H1 (cell line): ENCODE measurements at regions not wholly inside any gene's neighbourhood (a gene's known extent, or its start where the extent isn't known, plus 50 kb on each side); places are given as distances from the start of the nearest gene placed in this dataset.

ENCODE experiments used
- EGR1 ChIP-seq: IDR thresholded peaks from 2 replicates; pipeline ENCODE4 v1.6.1; 2011; ENCODE audit warnings: low read depth, low read length, borderline replicate concordance
- POLR2A ChIP-seq, 2 experiments: IDR thresholded peaks; 1 replicate in 1 of 2; 2 replicates in 1 of 2; pipeline ENCODE4 v1.6.1; 2011; ENCODE audit warnings: low read depth in 2 of 2, low read length in 2 of 2, mild to moderate bottlenecking in 2 of 2; ENCODE audit errors: control extremely low read depth in 1 of 2
- RFX5 ChIP-seq: IDR thresholded peaks from 2 replicates; pipeline ENCODE4 v1.6.1; 2011; ENCODE audit warnings: low read depth, low read length, improper control_type of control experiment, borderline replicate concordance
- TF ChIP-seq, protein P1 (sequence below), 3 experiments: IDR thresholded peaks; 1 replicate in 2 of 3; 2 replicates in 1 of 3; pipeline versions ENCODE4 v1.5.1 to v1.6.1; 2011; ENCODE audit warnings: low read length in 3 of 3, mild to moderate bottlenecking in 3 of 3, inconsistent platforms in 2 of 3, low read depth in 1 of 3, moderate library complexity in 1 of 3; ENCODE audit not compliant: insufficient read depth in 1 of 3; ENCODE audit errors: control extremely low read depth in 1 of 3

DNA sequence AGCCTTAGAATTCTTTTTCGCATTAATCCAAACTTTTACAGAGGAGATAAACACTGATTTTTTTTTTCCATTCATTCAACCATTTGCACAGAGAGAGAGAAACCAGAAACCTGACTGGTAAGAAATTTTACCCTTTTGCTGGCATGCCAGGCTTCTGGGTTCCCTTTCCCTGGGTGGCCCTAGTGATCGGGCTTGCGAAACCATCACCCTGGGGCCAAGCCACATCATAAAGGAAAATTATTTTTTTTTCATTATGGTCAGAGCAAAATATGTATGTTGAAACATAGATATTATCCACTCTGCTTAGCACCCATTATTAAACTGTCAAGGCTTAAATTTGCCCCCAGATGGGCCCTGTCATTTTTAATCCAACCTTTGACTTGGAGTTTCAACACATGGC, 55.4 kb upstream of the INHBA start:
- TF ChIP-seq RFX5 (no peak), POLR2A (IDR thresholded peaks at IDR 0.05; ENCODE audit: control extremely low read depth in 1 of 2, low read depth in 2 of 2, low read length in 2 of 2) (no peak), EGR1 (no peak)
- TF ChIP-seq, protein P1, sequence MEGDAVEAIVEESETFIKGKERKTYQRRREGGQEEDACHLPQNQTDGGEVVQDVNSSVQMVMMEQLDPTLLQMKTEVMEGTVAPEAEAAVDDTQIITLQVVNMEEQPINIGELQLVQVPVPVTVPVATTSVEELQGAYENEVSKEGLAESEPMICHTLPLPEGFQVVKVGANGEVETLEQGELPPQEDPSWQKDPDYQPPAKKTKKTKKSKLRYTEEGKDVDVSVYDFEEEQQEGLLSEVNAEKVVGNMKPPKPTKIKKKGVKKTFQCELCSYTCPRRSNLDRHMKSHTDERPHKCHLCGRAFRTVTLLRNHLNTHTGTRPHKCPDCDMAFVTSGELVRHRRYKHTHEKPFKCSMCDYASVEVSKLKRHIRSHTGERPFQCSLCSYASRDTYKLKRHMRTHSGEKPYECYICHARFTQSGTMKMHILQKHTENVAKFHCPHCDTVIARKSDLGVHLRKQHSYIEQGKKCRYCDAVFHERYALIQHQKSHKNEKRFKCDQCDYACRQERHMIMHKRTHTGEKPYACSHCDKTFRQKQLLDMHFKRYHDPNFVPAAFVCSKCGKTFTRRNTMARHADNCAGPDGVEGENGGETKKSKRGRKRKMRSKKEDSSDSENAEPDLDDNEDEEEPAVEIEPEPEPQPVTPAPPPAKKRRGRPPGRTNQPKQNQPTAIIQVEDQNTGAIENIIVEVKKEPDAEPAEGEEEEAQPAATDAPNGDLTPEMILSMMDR (IDR thresholded peaks at IDR 0.05; ENCODE audit: control extremely low read depth in 1 of 3, insufficient read depth in 1 of 3, low read depth in 1 of 3, low read length in 3 of 3), result no peak
